GM12891 (cell line): ENCODE measurements at regions not wholly inside any gene's neighbourhood (a gene's known extent, or its start where the extent isn't known, plus 50 kb on each side); places are given as distances from the start of the nearest gene placed in this dataset.

ENCODE experiments used
- POLR2A ChIP-seq: IDR thresholded peaks from 2 replicates; pipeline ENCODE4 v1.6.1; 2011; ENCODE audit warnings: low read depth, low read length, control low read depth
- POLR2AphosphoS5 ChIP-seq: IDR thresholded peaks from 2 replicates; pipeline ENCODE4 v1.6.1; 2011; ENCODE audit warnings: low read depth, low read length, control low read depth
- SPI1 ChIP-seq: IDR thresholded peaks from 2 replicates; pipeline ENCODE4 v1.6.1; 2011; ENCODE audit warnings: low read depth, low read length, control low read depth
- TAF1 ChIP-seq: IDR thresholded peaks from 2 replicates; pipeline ENCODE4 v1.6.1; 2011; ENCODE audit warnings: low read depth, low read length, control low read depth

- no peak for TF ChIP-seq POLR2A
- no peak for TF ChIP-seq POLR2AphosphoS5
- TF ChIP-seq TAF1 = no peak
- no peak for TF ChIP-seq SPI1
These were observed 404.2 kb downstream of the MID1IP1 start for GRCh38 chrX:39205467-39205866.
